Stimulated activated CD4-positive, alpha-beta T cell treated with anti-CD3 and anti-CD28 coated beads, Interleukin-2, amount 100 ng/mL, for 48 hours (primary cell): ENCODE measurements at regions not wholly inside any gene's neighbourhood (a gene's known extent, or its start where the extent isn't known, plus 50 kb on each side); places are given as distances from the start of the nearest gene placed in this dataset.
"Not testable (repeated sequence)": the region's sequence is repeated elsewhere in the genome, so short reads cannot be mapped to it uniquely, and the experiment has no call there.

Source experiments
- DNase-seq, 2 donors: peaks; one replicate each; pipeline ENCODE4 v3.0.0-alpha.2; 2020

GRCh38 chr1:192907545-192908243 lies 98.9 kb downstream of the RGS2 start:
- DNase-seq, result no peak

- not testable (repeated sequence) for DNase-seq
Measured at GRCh38 chr1:192911896-192912656, 103.2 kb downstream of the RGS2 start.

GRCh38 chr1:192913683-192914082 lies 104.8 kb downstream of the RGS2 start:
- no peak for DNase-seq

DNA sequence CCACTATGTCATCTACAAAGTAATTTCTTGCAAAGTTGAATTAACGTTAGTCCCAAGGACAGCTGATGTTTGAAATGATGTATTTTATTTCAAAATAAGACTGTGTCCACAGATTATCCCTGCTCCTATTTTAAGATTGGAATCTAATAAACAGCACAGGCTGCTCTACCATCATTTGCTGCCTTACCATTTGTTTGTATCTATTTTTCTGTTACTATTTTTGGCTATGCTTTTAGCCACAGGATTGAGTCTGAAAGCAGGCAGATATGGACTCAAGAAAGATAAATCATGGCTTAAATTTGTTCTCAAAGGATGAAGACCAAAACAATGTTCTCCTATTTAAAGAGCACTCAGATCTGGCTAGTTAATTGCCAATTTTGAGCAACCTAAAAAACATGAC lies 105.3 kb downstream of the RGS2 start:
- no peak for DNase-seq

- no peak for DNase-seq
Measured at GRCh38 chr1:192914696-192915095, 105.9 kb downstream of the RGS2 start.

GRCh38 chr1:192916021-192916420 lies 107.2 kb downstream of the RGS2 start:
- DNase-seq, result no peak

DNA sequence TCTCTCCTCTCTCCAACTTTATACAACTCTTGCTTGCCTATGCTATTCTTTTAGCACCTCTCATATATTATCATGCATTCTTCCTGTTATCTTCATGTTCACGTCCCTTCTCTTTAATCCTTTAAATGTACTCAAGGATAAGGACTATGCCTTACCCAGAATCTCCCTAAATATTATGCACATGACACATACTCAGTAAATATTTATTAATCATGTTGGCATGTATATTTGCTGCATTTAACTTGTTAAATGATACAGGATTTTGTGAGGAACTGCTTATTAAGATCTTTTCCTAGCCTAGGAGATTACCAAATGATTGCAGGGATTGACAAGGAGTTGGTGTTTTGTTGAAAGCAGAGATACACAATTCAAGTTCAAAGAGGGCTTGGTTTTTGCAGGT lies 109.4 kb downstream of the RGS2 start:
- DNase-seq, result no peak

- no peak for DNase-seq
Measured at GRCh38 chr1:192920412-192920811, 111.6 kb downstream of the RGS2 start.

- DNase-seq, result no peak
Measured at GRCh38 chr1:192925609-192926008, 116.8 kb downstream of the RGS2 start.

DNA sequence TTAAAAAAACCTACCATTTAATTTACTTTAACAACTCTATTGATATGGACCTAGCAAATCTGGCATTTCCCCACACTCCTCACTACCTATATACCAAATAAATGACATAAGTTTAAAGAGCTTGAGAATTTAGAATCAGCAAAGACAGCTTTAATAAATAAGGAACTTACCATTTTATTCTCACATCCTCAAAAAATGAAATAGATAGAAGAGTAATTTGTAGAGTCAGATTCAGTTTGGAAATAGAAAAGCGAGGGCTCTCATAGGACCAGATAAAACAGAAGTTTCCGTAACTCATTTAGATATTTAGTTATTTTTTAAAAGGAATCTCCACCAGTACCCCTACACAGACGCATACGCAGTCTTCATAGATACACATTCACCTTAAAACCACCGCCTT lies 117.9 kb downstream of the RGS2 start:
- DNase-seq, result no peak

DNA sequence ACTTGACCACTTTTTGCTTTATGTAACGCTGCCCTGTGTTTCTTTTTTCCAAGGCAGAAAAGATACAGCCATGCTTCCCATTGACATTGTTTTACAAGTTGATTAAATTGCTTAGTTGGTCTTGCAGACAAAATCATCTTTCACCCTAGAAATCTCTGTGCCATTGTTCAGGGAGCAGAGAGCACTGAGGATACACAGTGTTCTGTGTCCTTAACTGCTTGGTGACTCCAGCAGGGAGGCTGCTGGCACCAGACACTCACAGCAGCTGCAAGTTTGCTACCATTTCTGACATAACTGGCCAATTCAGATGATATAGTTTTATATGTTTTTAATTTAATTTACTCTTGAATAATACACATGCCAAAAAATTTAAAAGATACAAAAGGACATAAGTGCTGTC lies 118.7 kb downstream of the RGS2 start:
- no peak for DNase-seq

- DNase-seq, result no peak
Measured at GRCh38 chr1:192929597-192929996, 120.8 kb downstream of the RGS2 start.

- no peak for DNase-seq
Measured at GRCh38 chr1:192933744-192934143, 124.9 kb downstream of the RGS2 start.

- DNase-seq, result no peak
Measured at GRCh38 chr1:192936313-192937018, 122.7 kb downstream of the UCHL5 start.

DNA sequence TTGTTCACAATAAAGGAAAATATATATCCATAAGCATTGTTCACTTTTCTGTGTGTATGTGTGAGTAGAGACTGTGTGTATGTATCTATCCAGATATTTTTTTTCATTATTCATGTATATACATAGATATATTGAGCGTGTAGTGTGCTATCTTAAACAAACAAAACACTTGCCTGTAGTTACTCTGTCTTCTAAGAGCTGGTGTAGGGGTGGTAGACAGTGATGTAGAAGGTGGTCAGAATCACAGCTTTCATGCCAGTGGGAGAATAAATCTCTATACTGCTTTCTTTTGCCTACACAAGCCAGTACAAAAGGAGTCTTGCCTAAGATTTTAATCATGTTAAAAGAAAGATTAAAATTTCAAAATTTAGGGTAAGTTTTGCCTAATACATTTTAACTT lies 122.0 kb downstream of the UCHL5 start:
- DNase-seq, result no peak

DNA sequence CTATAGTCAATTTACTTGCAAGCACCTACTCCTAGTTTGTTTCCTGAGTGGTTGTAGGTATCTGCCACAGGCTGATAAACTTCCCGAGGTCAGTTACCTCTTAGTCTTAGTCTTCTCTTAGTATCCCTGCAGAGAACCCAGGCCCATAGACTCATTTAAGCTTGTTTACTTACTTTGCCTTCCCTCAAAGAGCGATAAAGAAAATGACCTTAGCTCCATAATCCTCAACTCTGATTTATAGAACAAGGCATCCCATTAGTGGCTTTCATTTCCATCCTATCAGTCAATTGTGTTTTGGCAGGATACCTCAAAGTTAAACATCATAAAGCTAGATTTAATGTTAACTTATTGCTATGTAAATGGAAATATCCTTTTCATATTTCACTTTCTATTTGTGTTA lies 119.7 kb downstream of the UCHL5 start:
- DNase-seq, result no peak

GRCh38 chr1:192940658-192941057 lies 118.5 kb downstream of the UCHL5 start:
- DNase-seq, result no peak

- DNase-seq, result no peak
Measured at GRCh38 chr1:192941722-192942411, 117.3 kb downstream of the UCHL5 start.

- no peak for DNase-seq
Measured at GRCh38 chr1:192943108-192943507, 116.1 kb downstream of the UCHL5 start.

- no peak for DNase-seq
Measured at GRCh38 chr1:192943522-192943921, 115.6 kb downstream of the UCHL5 start.

- no peak for DNase-seq
Measured at GRCh38 chr1:192945390-192946130, 113.6 kb downstream of the UCHL5 start.

DNA sequence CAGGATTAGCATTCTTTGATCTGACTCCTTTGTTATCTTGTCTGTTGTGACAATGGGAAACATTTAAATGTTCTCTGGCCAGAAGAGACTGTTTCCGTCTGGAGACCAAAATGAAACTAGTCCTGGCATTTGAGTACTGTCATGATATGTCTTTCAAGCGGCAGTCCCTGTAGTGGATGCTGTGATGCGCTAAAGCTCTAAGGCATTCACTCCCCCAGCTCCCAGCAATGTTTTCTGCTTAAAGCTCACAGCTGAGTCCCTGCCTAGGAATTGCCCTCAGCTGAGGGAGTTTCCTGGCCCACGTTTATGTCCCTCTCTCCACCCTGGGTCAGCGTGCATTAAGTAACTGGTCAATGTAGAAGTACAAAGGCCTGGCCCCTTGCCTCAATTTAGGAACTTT lies 109.4 kb downstream of the UCHL5 start:
- DNase-seq, result no peak

- DNase-seq, result no peak
Measured at GRCh38 chr1:192950926-192951325, 108.2 kb downstream of the UCHL5 start.
